ENCODE measurements at regions not wholly inside any gene's neighbourhood (a gene's known extent, or its start where the extent isn't known, plus 50 kb on each side); places are given as distances from the start of the nearest gene placed in this dataset.
"Not testable (repeated sequence)": the region's sequence is repeated elsewhere in the genome, so short reads cannot be mapped to it uniquely, and the experiment has no call there.

GRCh38 chr1:29767088-29767685, 530.9 kb downstream of the PTPRU start:
- DNase-seq: no peak

GRCh38 chr1:29762635-29763034, 526.3 kb downstream of the PTPRU start:
- DNase-seq: no peak

GRCh38 chr1:29761159-29761928, 525.0 kb downstream of the PTPRU start:
- DNase-seq: no peak

GRCh38 chr1:29760067-29760564, 523.8 kb downstream of the PTPRU start:
- DNase-seq: no peak

- DNase-seq: no peak
Measured at GRCh38 chr1:29758781-29759499, 522.6 kb downstream of the PTPRU start.

- no peak for DNase-seq
Measured at GRCh38 chr1:29757866-29758780, 521.8 kb downstream of the PTPRU start.

GRCh38 chr1:29756901-29757725, 520.8 kb downstream of the PTPRU start:
- no peak for DNase-seq

GRCh38 chr1:29756498-29756897, 520.2 kb downstream of the PTPRU start:
- no peak for DNase-seq

- no peak for DNase-seq
Measured at GRCh38 chr1:29756085-29756484, 519.8 kb downstream of the PTPRU start.

- not testable (repeated sequence) for DNase-seq
Measured at GRCh38 chr1:29755412-29756015, 519.2 kb downstream of the PTPRU start.

GRCh38 chr1:29754573-29755375, 518.5 kb downstream of the PTPRU start:
- no peak for DNase-seq

- no peak for DNase-seq
Measured at GRCh38 chr1:29753771-29754572, 517.6 kb downstream of the PTPRU start.

GRCh38 chr1:29753244-29753643, 516.9 kb downstream of the PTPRU start:
- no peak for DNase-seq

- no peak for DNase-seq
Measured at GRCh38 chr1:29752141-29752540, 515.8 kb downstream of the PTPRU start.

- no peak for DNase-seq
Measured at GRCh38 chr1:29749024-29749945, 513.0 kb downstream of the PTPRU start.

GRCh38 chr1:29747196-29747595, 510.9 kb downstream of the PTPRU start:
- no peak for DNase-seq

- DNase-seq: no peak
Measured at GRCh38 chr1:29746076-29746665, 509.8 kb downstream of the PTPRU start.
